ENCODE measurements at regions not wholly inside any gene's neighbourhood (a gene's known extent, or its start where the extent isn't known, plus 50 kb on each side); places are given as distances from the start of the nearest gene placed in this dataset.
A peak's percentile ranks its signal among the peaks of the same experiment; 100 is the strongest.

- no peak for DNase-seq
Observed at GRCh38 chr2:19722531-19722971, 179.2 kb downstream of the TTC32 start.

DNA sequence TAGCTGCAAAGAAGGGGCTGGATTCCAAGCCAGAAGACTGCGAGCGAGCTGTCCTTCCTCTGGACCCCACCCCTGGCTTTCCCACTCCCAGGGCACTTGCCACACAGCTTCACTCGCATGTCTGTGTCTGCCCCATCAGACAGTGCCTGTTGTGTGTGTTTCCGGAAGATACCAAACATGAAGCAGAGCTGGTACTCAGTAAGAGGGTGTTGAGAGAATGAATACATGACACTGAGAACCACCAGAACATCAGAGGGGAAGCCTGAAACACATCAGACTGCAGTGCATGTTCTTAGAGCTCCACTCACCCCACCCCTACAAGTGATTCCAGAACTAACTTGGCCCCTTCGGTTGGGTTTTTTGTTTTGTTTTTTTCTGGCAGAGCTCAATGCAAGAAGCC lies 181.5 kb downstream of the TTC32 start:
- no peak for DNase-seq

GRCh38 chr2:19719540-19719939 lies 182.2 kb downstream of the TTC32 start:
- DNase-seq = no peak

DNA sequence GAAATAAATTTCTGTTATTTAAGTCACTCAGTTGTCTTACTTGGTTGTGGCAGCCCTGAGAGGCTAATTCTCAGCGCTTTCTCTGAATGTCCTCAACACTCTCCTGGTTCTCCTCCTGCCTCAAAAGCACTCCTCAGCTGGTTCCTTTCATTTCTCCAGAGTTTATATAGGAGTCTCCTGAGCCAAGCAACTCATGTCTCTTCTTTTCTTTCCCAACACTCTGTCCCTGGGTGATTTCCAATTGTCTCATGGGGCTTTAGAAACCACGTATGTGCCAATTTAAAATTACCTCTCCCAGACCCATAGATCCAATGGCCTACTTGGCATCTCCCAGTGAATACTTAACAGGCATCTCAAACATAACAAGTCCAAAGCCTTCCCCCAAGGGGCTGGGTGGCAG lies 184.3 kb downstream of the TTC32 start:
- no peak for DNase-seq

GRCh38 chr2:19714926-19715325 lies 186.9 kb downstream of the TTC32 start:
- no peak for DNase-seq

- no peak for DNase-seq
Observed at GRCh38 chr2:19712850-19713249, 188.9 kb downstream of the TTC32 start.

GRCh38 chr2:19711470-19712372 lies 190.1 kb downstream of the TTC32 start:
- peak in 7 of 58 donors; percentile 2 to 28 (median 10) for DNase-seq

- no peak for DNase-seq
Observed at GRCh38 chr2:19710230-19710629, 191.6 kb downstream of the TTC32 start.

DNA sequence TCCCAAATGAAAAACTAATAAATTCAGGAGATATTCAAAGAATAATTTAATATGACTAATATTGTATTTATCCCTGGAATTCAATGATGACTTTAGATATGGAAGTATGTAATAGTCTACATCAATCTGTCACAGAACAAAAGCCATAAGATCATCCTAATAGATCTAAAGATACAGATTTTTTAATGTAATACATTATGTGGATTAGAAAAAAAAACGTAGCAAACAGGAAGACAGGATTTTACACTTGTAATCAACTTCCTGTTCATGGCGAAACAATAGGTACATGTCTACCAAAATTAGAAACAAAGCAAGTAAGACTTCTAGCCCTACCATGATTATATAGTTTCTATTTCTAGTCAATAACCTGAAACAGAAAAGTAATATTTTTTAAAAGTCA lies 192.2 kb downstream of the TTC32 start:
- no peak for DNase-seq

- no peak for DNase-seq
Observed at GRCh38 chr2:19708776-19709175, 193.0 kb downstream of the TTC32 start.

GRCh38 chr2:19706332-19706731 lies 195.5 kb downstream of the TTC32 start:
- DNase-seq = no peak

- no peak for DNase-seq
Observed at GRCh38 chr2:19702267-19702666, 199.5 kb downstream of the TTC32 start.

DNA sequence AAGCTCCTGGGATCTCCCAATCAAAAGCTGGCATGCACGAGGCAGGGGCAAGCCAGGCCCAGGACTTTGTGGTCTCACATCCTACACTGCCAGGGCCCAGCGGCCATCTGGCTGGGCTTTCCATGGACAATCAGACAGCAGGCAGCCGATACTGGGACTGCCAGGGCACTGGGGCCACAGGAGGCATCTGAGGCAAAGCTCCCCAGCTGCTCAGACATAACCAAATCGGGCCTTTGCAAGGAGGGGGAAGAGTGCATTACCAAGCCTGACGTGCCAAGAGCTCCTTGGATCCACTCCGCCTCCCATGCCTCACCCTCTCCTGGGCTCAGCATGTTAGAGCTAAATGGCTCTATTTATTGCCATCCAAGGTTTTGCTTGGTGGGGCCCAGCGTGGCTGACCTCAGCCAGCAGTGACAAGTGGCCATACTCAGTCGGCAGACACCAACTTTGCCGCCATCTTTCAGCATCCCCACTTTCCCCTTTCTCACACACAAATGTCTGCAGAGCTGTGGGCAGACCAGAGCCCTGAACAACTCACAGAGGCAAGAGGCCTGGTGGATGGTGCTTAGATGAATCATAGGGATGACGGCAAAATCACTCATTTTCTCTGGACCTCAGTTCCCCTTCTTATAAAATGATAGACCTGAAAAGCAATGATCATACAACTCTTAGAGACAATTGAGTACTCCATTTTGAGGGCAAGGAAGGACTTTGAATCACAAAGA lies 200.8 kb downstream of the TTC32 start:
- no peak for DNase-seq

DNA sequence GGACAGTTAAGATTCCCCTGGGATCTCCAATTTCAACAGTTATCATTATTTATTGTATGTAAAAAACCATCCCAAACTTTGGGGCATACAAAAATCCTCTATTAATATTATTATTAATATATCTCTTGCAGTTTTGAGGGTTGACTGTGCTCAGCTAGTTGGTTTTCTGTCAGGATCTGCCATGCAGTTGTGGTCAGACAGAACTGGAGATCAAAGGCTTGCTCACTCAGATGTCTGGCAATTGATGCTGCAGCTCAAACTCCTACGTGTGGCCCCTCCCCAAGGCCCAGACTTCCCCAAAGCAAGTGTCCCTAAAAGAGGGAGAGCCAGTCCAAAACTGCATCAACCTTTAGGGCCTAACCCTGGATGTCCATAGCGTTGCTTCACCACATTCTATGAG lies 204.7 kb downstream of the TTC32 start:
- no peak for DNase-seq

DNA sequence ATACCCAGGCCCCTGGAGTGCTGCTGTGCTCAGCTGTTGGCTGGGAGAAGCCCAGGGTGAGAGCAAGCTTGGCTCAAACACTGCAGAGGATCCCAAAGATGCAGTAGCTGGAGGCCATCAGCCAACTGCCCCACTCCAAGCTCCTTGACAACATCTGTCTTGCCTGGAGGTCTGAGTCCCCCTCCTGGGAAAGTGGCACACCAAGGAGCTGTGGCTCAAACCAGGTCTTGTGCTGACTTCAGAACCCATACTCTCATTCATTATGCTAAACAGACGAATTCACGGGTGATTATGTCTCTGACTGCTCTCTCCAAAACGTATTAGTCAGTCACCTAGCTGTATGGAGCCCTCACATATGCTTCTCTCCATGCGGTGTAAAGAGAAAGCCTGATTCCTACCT lies 206.1 kb downstream of the TTC32 start:
- no peak for DNase-seq

- no peak for DNase-seq
Observed at GRCh38 chr2:19691892-19692291, 209.9 kb downstream of the TTC32 start.

GRCh38 chr2:19690429-19690828 lies 211.4 kb downstream of the TTC32 start:
- DNase-seq = no peak

GRCh38 chr2:19689646-19690168 lies 212.1 kb downstream of the TTC32 start:
- DNase-seq = no peak

DNA sequence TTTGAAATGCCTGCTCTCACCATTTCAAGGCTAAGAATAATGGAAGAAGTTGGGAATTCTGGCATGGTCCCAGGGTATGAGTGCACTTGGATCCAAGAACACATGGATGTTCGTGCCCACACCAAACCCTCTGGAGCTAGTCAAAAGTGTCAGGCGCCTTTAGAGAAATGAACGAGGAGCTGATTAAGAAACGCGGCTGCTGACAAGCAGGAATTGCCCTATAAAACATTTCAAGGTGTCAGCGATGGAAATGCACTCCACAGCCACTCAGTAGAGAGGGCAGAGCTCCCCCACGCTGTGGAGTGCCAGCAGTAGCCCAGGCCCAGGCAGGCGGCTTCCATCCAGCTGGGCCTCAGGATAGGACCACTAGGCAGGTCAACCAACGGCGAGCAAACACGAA lies 213.7 kb downstream of the TTC32 start:
- no peak for DNase-seq

DNA sequence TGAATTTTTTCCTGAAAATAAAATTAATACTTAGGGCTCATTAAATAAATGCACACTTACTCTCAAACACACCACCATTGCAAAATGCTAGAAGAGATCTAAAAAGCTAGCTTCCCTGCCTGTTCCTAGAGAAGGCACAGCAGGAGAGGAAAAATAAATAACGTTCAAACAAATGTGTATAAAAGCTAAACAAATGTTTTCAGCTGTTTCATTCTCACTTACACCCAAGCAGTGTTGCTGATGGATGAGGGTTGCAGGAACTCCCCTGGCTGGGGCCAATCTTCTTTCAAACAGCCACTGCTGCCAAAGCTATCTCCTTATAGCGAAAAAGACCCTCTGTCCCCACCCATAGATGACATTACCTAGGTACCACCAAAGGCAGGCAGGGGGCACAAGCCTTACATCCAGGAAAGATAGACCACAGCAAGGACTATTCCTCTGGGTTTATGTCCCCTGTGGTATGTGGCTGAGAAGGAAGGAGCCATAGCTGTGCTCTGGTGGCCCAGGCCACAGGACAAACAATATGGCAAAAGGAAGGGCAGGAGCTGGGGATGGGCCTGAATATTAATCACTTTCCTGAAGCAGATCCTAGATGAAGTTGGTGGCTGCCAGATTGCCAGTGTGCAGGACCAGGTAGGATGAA lies 214.6 kb downstream of the TTC32 start:
- DNase-seq = no peak

- DNase-seq = no peak
Observed at GRCh38 chr2:19686439-19686838, 215.3 kb downstream of the TTC32 start.

DNA sequence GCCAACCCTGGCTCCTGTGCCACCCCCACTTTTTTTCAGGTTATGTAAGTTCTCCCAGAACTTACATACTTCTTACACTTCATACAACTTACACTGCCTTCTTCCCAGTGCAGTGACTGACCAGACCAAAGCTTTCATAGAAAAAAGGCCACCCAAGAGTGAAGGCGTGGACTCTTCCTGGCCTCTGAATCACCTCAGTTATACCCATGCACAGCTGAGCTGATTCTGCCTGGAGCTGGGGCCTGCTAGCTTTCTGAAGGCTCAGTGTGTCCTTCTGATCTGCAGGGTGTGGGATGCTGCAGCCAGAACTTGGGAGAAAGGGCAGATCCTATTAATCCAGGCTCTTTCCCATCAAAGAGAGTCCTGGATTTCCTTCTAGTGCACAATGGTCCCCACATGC lies 216.1 kb downstream of the TTC32 start:
- no peak for DNase-seq
